HEK293 (cell line): ENCODE measurements at regions not wholly inside any gene's neighbourhood (a gene's known extent, or its start where the extent isn't known, plus 50 kb on each side); places are given as distances from the start of the nearest gene placed in this dataset.

Source experiments
- CTCF ChIA-PET: fragments of 350-600 bp; formaldehyde crosslinking; extraction: SDS; loops from one replicate; lab custom pipeline; 2021; ENCODE audit warnings: antibody characterized with exemption; lab: Yijun Ruan, JAX
- POLR2A ChIA-PET: fragments of 300-600 bp; formaldehyde crosslinking; extraction: SDS; loops from one replicate; lab custom pipeline; 2020; ENCODE audit warnings: antibody characterized with exemption, inconsistent platforms; lab: Yijun Ruan, JAX
- H3K27ac ChIP-seq: fragments of 200-500 bp; sonication (Bioruptor generic); 2 replicates; pipeline ENCODE4 v1.5.1; 2014; ENCODE audit warnings: low read depth, low read length, control low read depth, inconsistent platforms; ENCODE audit errors: extremely low read depth
- H3K36me3 ChIP-seq, 2 experiments: fragments of 200-500 bp in 1 of 2; sonication (Bioruptor generic) in 1 of 2; 1 replicate in 1 of 2; 2 replicates in 1 of 2; pipeline ENCODE4 v1.5.1; 2014 to 2017; ENCODE audit warnings: inconsistent platforms in 2 of 2, low read length in 2 of 2; ENCODE audit not compliant: control insufficient read depth in 2 of 2, insufficient read depth in 1 of 2
- H3K4me1 ChIP-seq: fragments of 200-500 bp; sonication (Bioruptor generic); 2 replicates; pipeline ENCODE4 v1.5.1; 2014; ENCODE audit warnings: mild to moderate bottlenecking, low read length, inconsistent platforms; ENCODE audit not compliant: control insufficient read depth, insufficient read depth
- H3K4me3 ChIP-seq: 2 replicates; pipeline ENCODE4 v1.5.1; 2011; ENCODE audit warnings: low read depth, mild to moderate bottlenecking, control low read depth, low read length, moderate library complexity
- H3K9me3 ChIP-seq: fragments of 200-500 bp; sonication (Bioruptor generic); 2 replicates; pipeline ENCODE4 v1.5.1; 2014; ENCODE audit warnings: low read depth, low read length, inconsistent platforms; ENCODE audit not compliant: control insufficient read depth, insufficient read depth
- KLF1 ChIP-seq: fragments of 450-650 bp; formaldehyde crosslinking; IDR thresholded peaks from 2 replicates; pipeline ENCODE4 v1.5.1; 2016; ENCODE audit warnings: missing biosample characterization, missing genetic modification characterization
- KLF8 ChIP-seq: fragments of 450-650 bp; formaldehyde crosslinking; IDR thresholded peaks from 2 replicates; pipeline ENCODE4 v1.5.1; 2016; ENCODE audit warnings: missing biosample characterization, missing genetic modification characterization
- SALL2 ChIP-seq: fragments of 450-650 bp; formaldehyde crosslinking; IDR thresholded peaks from 2 replicates; pipeline ENCODE4 v1.5.0; 2017; ENCODE audit warnings: missing biosample characterization, mild to moderate bottlenecking, missing genetic modification characterization, borderline replicate concordance
- SP7 ChIP-seq: fragments of 450-650 bp; formaldehyde crosslinking; IDR thresholded peaks from 2 replicates; pipeline ENCODE4 v1.5.1; 2016; ENCODE audit warnings: missing biosample characterization, missing genetic modification characterization
- ZBTB49 ChIP-seq: fragments of 450-650 bp; formaldehyde crosslinking; IDR thresholded peaks from 2 replicates; pipeline ENCODE4 v1.5.1; 2016; ENCODE audit warnings: missing biosample characterization, missing genetic modification characterization, low read depth
- ZIC2 ChIP-seq: fragments of 450-650 bp; formaldehyde crosslinking; IDR thresholded peaks from 2 replicates; pipeline ENCODE4 v1.5.1; 2016; ENCODE audit warnings: missing biosample characterization, missing genetic modification characterization
- ZNF146 ChIP-seq: fragments of 450-650 bp; formaldehyde crosslinking; IDR thresholded peaks from 2 replicates; pipeline ENCODE4 v1.5.1; 2016; ENCODE audit warnings: missing biosample characterization, missing genetic modification characterization
- ZNF23 ChIP-seq: fragments of 450-650 bp; formaldehyde crosslinking; IDR thresholded peaks from 2 replicates; pipeline ENCODE4 v1.5.1; 2016; ENCODE audit warnings: missing biosample characterization, missing genetic modification characterization, borderline replicate concordance
- ZNF280C ChIP-seq: fragments of 450-650 bp; formaldehyde crosslinking; IDR thresholded peaks from 2 replicates; pipeline ENCODE4 v1.5.1; 2016; ENCODE audit warnings: missing biosample characterization, missing genetic modification characterization
- ZNF362 ChIP-seq: fragments of 450-650 bp; formaldehyde crosslinking; IDR thresholded peaks from 2 replicates; pipeline ENCODE4 v1.5.1; 2016; ENCODE audit warnings: missing biosample characterization, missing genetic modification characterization
- ZNF404 ChIP-seq: fragments of 450-650 bp; formaldehyde crosslinking; IDR thresholded peaks from 2 replicates; pipeline ENCODE4 v1.5.1; 2017; ENCODE audit warnings: missing biosample characterization, missing genetic modification characterization
- ZNF473 ChIP-seq: fragments of 450-650 bp; formaldehyde crosslinking; IDR thresholded peaks from 2 replicates; pipeline ENCODE4 v1.5.1; 2017; ENCODE audit warnings: missing biosample characterization, missing genetic modification characterization
- ZNF48 ChIP-seq: fragments of 450-650 bp; formaldehyde crosslinking; IDR thresholded peaks from 2 replicates; pipeline ENCODE4 v1.5.1; 2016; ENCODE audit warnings: missing biosample characterization, missing genetic modification characterization
- ZNF544 ChIP-seq: fragments of 450-650 bp; formaldehyde crosslinking; IDR thresholded peaks from 2 replicates; pipeline ENCODE4 v1.5.0; 2017; ENCODE audit warnings: missing biosample characterization, missing genetic modification characterization
- ZNF585B ChIP-seq: fragments of 450-650 bp; formaldehyde crosslinking; IDR thresholded peaks from 2 replicates; pipeline ENCODE4 v1.5.1; 2016; ENCODE audit warnings: missing biosample characterization, missing genetic modification characterization
- ZNF610 ChIP-seq: fragments of 450-650 bp; formaldehyde crosslinking; IDR thresholded peaks from 2 replicates; pipeline ENCODE4 v1.5.1; 2016; ENCODE audit warnings: missing biosample characterization, missing genetic modification characterization, borderline replicate concordance
- ZSCAN5A ChIP-seq: fragments of 450-650 bp; formaldehyde crosslinking; IDR thresholded peaks from 2 replicates; pipeline ENCODE4 v1.5.1; 2016; ENCODE audit warnings: missing biosample characterization, missing genetic modification characterization
- TF ChIP-seq, protein P1 (sequence below): fragments of 450-650 bp; formaldehyde crosslinking; optimal IDR thresholded peaks from 2 replicates; pipeline ENCODE3; 2016; ENCODE audit warnings: missing biosample characterization, mild to moderate bottlenecking, missing genetic modification characterization
- TF ChIP-seq, protein P2 (sequence below): fragments of 450-650 bp; formaldehyde crosslinking; IDR thresholded peaks from 2 replicates; pipeline ENCODE4 v1.5.1; 2016; ENCODE audit warnings: missing biosample characterization, missing genetic modification characterization
- TF ChIP-seq, protein P3 (sequence below): sonication (generic); formaldehyde crosslinking; IDR thresholded peaks from 2 replicates; pipeline ENCODE4 v1.8.1; 2022; ENCODE audit warnings: mild to moderate bottlenecking, moderate library complexity, missing genetic modification reagents
- TF ChIP-seq, protein P4 (sequence below): IDR thresholded peaks from 2 replicates; pipeline ENCODE4 v1.6.1; 2011; ENCODE audit warnings: mild to moderate bottlenecking, low read depth, low read length, borderline replicate concordance

GRCh38 chr5:87004101-87004500, 263.6 kb upstream of the RASA1 start:
- no peaks in the 10 kb centered on the region for H3K9me3 ChIP-seq
- no peak overlapping the region for H3K27ac ChIP-seq
- ChIA-PET CTCF (interaction anchor here (0.5 to 1.5 kb wide), 3 partner anchors 17 to 1686 kb away, joined by 3 to 5 read pairs (median 4); no protein-coding TSS in a partner anchor), POLR2A (no interaction called here)
- no peaks in the 10 kb centered on the region for H3K4me1 ChIP-seq
- H3K36me3 ChIP-seq = no peaks in the 10 kb centered on the region
- no peak overlapping the region for H3K4me3 ChIP-seq
- TF ChIP-seq ZBTB49 (tag by site-specific recombination) = no peak
- no peak for TF ChIP-seq SALL2 (tag by site-specific recombination)
- TF ChIP-seq ZNF473 (tag by site-specific recombination) = no peak
- no peak for TF ChIP-seq KLF8 (tag by site-specific recombination)
- no peak for TF ChIP-seq ZNF585B
- no peak for TF ChIP-seq ZSCAN5A (tag by site-specific recombination)

DNA sequence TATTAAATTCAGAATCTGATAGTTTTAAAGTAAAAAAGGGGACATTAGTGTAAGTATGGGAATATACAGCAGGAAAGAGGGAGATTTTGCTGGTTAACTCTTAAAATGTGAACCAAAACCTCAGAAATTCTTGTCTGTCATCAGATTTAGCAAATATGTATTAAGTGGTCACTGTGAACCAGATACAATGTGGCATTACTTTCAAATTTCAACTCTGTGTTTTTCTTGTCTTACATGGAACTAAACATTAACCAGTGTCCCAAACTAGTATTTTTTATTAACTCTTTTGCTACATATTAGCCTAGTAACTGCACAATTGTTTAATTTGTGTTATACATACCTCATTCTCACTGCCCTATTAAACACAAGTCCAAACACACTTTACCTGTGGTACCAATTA, 259.9 kb upstream of the RASA1 start:
- TF ChIP-seq KLF1 (tag by site-specific recombination) = no peak
- TF ChIP-seq ZIC2 = no peak
- no peak for TF ChIP-seq ZNF280C (tag by site-specific recombination)
- TF ChIP-seq ZNF610 (tag by site-specific recombination) = no peak
- TF ChIP-seq ZNF362 = no peak
- TF ChIP-seq, protein P1, sequence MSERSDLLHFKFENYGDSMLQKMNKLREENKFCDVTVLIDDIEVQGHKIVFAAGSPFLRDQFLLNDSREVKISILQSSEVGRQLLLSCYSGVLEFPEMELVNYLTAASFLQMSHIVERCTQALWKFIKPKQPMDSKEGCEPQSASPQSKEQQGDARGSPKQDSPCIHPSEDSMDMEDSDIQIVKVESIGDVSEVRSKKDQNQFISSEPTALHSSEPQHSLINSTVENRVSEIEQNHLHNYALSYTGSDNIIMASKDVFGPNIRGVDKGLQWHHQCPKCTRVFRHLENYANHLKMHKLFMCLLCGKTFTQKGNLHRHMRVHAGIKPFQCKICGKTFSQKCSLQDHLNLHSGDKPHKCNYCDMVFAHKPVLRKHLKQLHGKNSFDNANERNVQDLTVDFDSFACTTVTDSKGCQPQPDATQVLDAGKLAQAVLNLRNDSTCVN (tag by site-specific recombination) = no peak
- no peak for TF ChIP-seq SP7 (tag by site-specific recombination)
- no peak for TF ChIP-seq ZNF23 (tag by site-specific recombination)
- TF ChIP-seq, protein P2, sequence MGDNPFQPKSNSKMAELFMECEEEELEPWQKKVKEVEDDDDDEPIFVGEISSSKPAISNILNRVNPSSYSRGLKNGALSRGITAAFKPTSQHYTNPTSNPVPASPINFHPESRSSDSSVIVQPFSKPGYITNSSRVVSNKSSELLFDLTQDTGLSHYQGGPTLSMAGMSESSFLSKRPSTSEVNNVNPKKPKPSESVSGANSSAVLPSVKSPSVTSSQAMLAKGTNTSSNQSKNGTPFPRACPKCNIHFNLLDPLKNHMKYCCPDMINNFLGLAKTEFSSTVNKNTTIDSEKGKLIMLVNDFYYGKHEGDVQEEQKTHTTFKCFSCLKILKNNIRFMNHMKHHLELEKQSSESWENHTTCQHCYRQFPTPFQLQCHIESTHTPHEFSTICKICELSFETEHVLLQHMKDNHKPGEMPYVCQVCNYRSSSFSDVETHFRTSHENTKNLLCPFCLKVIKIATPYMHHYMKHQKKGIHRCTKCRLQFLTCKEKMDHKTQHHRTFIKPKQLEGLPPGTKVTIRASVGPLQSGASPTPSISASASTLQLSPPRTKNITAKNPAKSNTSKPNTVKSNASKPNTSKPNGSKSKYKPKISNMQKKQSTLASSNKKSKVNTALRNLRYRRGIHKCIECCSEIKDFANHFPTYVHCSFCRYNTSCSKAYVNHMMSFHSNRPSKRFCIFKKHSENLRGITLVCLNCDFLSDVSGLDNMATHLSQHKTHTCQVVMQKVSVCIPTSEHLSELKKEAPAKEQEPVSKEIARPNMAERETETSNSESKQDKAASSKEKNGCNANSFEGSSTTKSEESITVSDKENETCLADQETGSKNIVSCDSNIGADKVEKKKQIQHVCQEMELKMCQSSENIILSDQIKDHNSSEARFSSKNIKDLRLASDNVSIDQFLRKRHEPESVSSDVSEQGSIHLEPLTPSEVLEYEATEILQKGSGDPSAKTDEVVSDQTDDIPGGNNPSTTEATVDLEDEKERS (tag by site-specific recombination) = no peak
- TF ChIP-seq, protein P3, sequence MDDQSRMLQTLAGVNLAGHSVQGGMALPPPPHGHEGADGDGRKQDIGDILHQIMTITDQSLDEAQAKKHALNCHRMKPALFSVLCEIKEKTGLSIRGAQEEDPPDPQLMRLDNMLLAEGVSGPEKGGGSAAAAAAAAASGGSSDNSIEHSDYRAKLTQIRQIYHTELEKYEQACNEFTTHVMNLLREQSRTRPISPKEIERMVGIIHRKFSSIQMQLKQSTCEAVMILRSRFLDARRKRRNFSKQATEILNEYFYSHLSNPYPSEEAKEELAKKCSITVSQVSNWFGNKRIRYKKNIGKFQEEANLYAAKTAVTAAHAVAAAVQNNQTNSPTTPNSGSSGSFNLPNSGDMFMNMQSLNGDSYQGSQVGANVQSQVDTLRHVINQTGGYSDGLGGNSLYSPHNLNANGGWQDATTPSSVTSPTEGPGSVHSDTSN = no peak
- no peak for TF ChIP-seq ZNF544
- no peak for TF ChIP-seq ZNF146
- TF ChIP-seq, protein P4, sequence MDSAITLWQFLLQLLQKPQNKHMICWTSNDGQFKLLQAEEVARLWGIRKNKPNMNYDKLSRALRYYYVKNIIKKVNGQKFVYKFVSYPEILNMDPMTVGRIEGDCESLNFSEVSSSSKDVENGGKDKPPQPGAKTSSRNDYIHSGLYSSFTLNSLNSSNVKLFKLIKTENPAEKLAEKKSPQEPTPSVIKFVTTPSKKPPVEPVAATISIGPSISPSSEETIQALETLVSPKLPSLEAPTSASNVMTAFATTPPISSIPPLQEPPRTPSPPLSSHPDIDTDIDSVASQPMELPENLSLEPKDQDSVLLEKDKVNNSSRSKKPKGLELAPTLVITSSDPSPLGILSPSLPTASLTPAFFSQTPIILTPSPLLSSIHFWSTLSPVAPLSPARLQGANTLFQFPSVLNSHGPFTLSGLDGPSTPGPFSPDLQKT = no peak
- no peak for TF ChIP-seq ZNF48 (tag by site-specific recombination)
- TF ChIP-seq ZNF404 (tag by site-specific recombination) = no peak
- Histone ChIP-seq H3K36me3 (no peaks in the 10 kb centered on the region), H3K9me3 (no peaks in the 10 kb centered on the region), H3K4me1 (no peaks in the 10 kb centered on the region), H3K27ac (no peak overlapping the region), H3K4me3 (no peak overlapping the region)
- POLR2A ChIA-PET = interaction anchor here (0.6 kb wide), 1 partner anchor 395 kb away, joined by 4 read pairs; no protein-coding TSS in a partner anchor
- CTCF ChIA-PET = interaction anchor here (1.5 to 1.6 kb wide), 2 partner anchors 127 to 130 kb away, joined by 3 read pairs; no protein-coding TSS in a partner anchor
